Caco-2 (cell line): ENCODE measurements at regions not wholly inside any gene's neighbourhood (a gene's known extent, or its start where the extent isn't known, plus 50 kb on each side); places are given as distances from the start of the nearest gene placed in this dataset.
"Not testable (repeated sequence)": the region's sequence is repeated elsewhere in the genome, so short reads cannot be mapped to it uniquely, and the experiment has no call there.

ENCODE experiments used
- BruUV-seq: library from RNA; stranded (reverse); fragments of 400-500 nt; replicated peaks from 2 replicates; lab custom pipeline; 2021; lab: Mats Ljungman, UMichigan
- CTCF ChIA-PET: fragments of 300-600 bp; sonication (Branson Sonifier 250); formaldehyde crosslinking; loops from one replicate; lab custom pipeline; 2022; ENCODE audit warnings: antibody characterized with exemption; lab: Charles Lee
- POLR2A ChIA-PET: fragments of 300-600 bp; sonication (Branson Sonifier 250); formaldehyde crosslinking; loops from one replicate; lab custom pipeline; 2022; ENCODE audit warnings: antibody characterized with exemption; lab: Charles Lee
- DNase-seq, 2 experiments: peaks; one replicate each; pipeline versions ENCODE4 v3.0.0 to v3.0.0-alpha.2; 2020 to 2022
- H3K27me3 ChIP-seq: replicated peaks from 2 replicates; pipeline ENCODE4 v1.6.0; 2011; ENCODE audit warnings: low read length; ENCODE audit not compliant: control insufficient read depth, insufficient read depth
- H3K36me3 ChIP-seq: 2 replicates; pipeline ENCODE4 v1.5.1; 2011; ENCODE audit warnings: low read length; ENCODE audit not compliant: control insufficient read depth, insufficient read depth
- H3K4me1 ChIP-seq: fragments of 250-450 bp; sonication (Bioruptor Pico); 2 replicates; pipeline ENCODE4 v1.5.1; 2020; ENCODE audit warnings: mild to moderate bottlenecking
- H3K4me3 ChIP-seq: 2 replicates; pipeline ENCODE4 v1.5.1; 2011; ENCODE audit warnings: low read depth, mild to moderate bottlenecking, control low read depth, low read length
- H3K9me3 ChIP-seq: fragments of 250-450 bp; sonication (Bioruptor Pico); 2 replicates; pipeline ENCODE4 v1.5.1; 2020; ENCODE audit warnings: mild to moderate bottlenecking, moderate library complexity
- H3K27ac Mint-ChIP-seq: one replicate; pipeline ENCODE4 v1.8.0; 2022; ENCODE audit warnings: mixed read lengths; ENCODE audit not compliant: unreplicated experiment
- H3K27me3 Mint-ChIP-seq: one replicate; pipeline ENCODE4 v1.8.0; 2022; ENCODE audit warnings: mixed read lengths; ENCODE audit not compliant: insufficient read depth, unreplicated experiment
- H3K36me3 Mint-ChIP-seq: one replicate; pipeline ENCODE4 v1.8.0; 2022; ENCODE audit warnings: mild to moderate bottlenecking, mixed read lengths; ENCODE audit not compliant: insufficient read depth, unreplicated experiment
- H3K4me1 Mint-ChIP-seq: one replicate; pipeline ENCODE4 v1.8.0; 2022; ENCODE audit warnings: low read depth, mixed read lengths; ENCODE audit not compliant: unreplicated experiment
- H3K4me3 Mint-ChIP-seq: one replicate; pipeline ENCODE4 v1.8.0; 2022; ENCODE audit warnings: mild to moderate bottlenecking, moderate library complexity, mixed read lengths; ENCODE audit not compliant: unreplicated experiment
- H3K9me3 Mint-ChIP-seq: one replicate; pipeline ENCODE4 v1.8.0; 2022; ENCODE audit warnings: mixed read lengths; ENCODE audit not compliant: unreplicated experiment
- intact Hi-C: fragments of 100-400 bp; cut with micrococcal nuclease; formaldehyde crosslinking; loops from one replicate; pipeline ENCODE4 v1.10.0; 2022; ENCODE audit not compliant: unreplicated experiment
- TF ChIP-seq, protein P1 (sequence below), 2 experiments: fragments of 200-600 bp in 1 of 2; IDR thresholded peaks; 1 replicate in 1 of 2; 2 replicates in 1 of 2; pipeline versions ENCODE4 v1.5.1 to v1.8.0; 2011 to 2022; ENCODE audit warnings: antibody characterized with exemption in 1 of 2, control low read depth in 1 of 2, inconsistent platforms in 1 of 2, low read depth in 1 of 2, low read length in 1 of 2, mild to moderate bottlenecking in 1 of 2, moderate library complexity in 1 of 2; ENCODE audit not compliant: insufficient read depth in 1 of 2, severe bottlenecking in 1 of 2, unreplicated experiment in 1 of 2

DNA sequence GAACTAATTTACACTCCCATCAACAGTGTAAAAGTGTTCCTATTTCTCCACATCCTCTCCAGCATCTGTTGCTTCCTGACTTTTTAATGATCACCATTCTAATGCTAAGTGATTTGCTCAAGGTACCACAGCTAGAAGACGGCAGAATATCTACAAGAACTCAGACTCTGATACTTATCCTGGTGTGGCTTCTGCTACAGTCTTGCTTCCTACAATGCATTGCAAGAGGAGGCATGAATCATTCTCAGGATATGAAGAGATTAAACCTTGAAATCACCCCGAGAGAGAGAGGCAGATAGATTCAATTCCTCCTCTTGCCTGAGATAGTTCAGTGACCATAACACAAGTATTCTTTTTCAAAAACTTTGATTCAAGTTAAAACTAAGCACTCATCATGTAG, 306.4 kb downstream of the TBC1D4 start:
- Mint-ChIP-seq H3K27ac (no peak overlapping the region), H3K9me3 (peaks cover 7% of the 10 kb centered on the region), H3K4me1 (no peaks in the 10 kb centered on the region), H3K27me3 (peaks cover 18% of the 10 kb centered on the region), H3K36me3 (no peaks in the 10 kb centered on the region), H3K4me3 (no peak overlapping the region)
- H3K4me1 ChIP-seq, result no peaks in the 10 kb centered on the region
- H3K9me3 ChIP-seq, result peaks cover 6% of the 10 kb centered on the region; the same call in 1 of the 2 replicates
- DNase-seq, result no peak
- H3K36me3 ChIP-seq, result no peaks in the 10 kb centered on the region
- no TSS peak for BruUV-seq
- TF ChIP-seq, protein P1, sequence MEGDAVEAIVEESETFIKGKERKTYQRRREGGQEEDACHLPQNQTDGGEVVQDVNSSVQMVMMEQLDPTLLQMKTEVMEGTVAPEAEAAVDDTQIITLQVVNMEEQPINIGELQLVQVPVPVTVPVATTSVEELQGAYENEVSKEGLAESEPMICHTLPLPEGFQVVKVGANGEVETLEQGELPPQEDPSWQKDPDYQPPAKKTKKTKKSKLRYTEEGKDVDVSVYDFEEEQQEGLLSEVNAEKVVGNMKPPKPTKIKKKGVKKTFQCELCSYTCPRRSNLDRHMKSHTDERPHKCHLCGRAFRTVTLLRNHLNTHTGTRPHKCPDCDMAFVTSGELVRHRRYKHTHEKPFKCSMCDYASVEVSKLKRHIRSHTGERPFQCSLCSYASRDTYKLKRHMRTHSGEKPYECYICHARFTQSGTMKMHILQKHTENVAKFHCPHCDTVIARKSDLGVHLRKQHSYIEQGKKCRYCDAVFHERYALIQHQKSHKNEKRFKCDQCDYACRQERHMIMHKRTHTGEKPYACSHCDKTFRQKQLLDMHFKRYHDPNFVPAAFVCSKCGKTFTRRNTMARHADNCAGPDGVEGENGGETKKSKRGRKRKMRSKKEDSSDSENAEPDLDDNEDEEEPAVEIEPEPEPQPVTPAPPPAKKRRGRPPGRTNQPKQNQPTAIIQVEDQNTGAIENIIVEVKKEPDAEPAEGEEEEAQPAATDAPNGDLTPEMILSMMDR (IDR thresholded peaks at IDR 0.05; ENCODE audit: insufficient read depth in 1 of 2, low read depth in 1 of 2, low read length in 1 of 2, severe bottlenecking in 1 of 2, unreplicated experiment in 1 of 2), result no peak
- H3K27me3 ChIP-seq, result 0 out of 2 replicates have a peak, but pooled peaks cover 1% of the 10 kb centered on the region
- ChIA-PET POLR2A (no interaction called here), CTCF (no interaction called here)
- intact Hi-C loops, result no loop called here
- no peak overlapping the region for H3K4me3 ChIP-seq

DNA sequence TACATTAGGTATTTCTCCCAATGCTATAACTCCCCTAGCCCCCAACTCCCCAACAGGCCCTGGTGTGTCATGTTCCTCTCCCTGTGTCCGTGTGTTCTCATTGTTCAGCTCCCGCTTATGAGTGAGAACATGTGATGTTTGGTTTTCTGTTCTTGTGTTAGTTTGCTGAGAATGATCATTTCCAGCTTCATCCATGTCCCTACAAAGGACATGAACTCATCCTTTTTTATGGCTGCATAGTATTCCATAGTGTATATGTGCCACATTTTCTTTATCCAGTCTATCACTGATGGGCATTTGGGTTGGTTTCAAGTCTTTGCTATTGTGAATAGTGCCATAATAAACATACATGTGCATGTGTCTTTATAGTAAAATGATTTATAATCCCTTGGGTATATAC, 306.9 kb downstream of the TBC1D4 start:
- H3K9me3 ChIP-seq, H3K9me3 Mint-ChIP-seq, H3K4me1 Mint-ChIP-seq, H3K36me3 Mint-ChIP-seq, H3K36me3 ChIP-seq, H3K27me3 ChIP-seq, H3K4me3 Mint-ChIP-seq, H3K27ac Mint-ChIP-seq, CTCF ChIA-PET, DNase-seq, H3K4me3 ChIP-seq, POLR2A ChIA-PET, H3K4me1 ChIP-seq, intact Hi-C loops, BruUV-seq: not testable (repeated sequence)
- peaks cover 20% of the 10 kb centered on the region for H3K27me3 Mint-ChIP-seq

DNA sequence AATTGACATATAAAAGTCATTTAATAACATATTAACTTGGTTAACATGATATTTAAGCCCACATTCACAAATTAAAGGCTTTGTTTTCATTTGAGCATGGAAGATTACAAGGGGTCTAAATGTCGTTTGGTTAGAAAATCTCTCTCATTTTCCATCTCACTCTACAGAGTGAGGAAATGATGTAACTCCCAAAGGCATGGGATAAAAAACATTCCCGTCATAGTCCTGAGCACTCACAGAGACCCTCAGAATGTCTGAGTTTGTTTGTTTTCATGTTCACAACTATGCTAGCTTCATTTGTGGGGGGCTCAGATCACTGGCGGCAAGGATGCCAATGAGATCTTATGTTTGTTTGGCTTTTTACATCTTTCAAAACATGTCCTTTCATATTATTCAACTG, 307.5 kb downstream of the TBC1D4 start:
- Mint-ChIP-seq H3K9me3 (peaks cover 6% of the 10 kb centered on the region), H3K27me3 (peaks cover 24% of the 10 kb centered on the region), H3K27ac (no peak overlapping the region), H3K36me3 (no peaks in the 10 kb centered on the region), H3K4me1 (no peaks in the 10 kb centered on the region), H3K4me3 (no peak overlapping the region)
- Histone ChIP-seq H3K27me3 (0 out of 2 replicates have a peak, but pooled peaks cover 1% of the 10 kb centered on the region), H3K36me3 (no peaks in the 10 kb centered on the region), H3K4me3 (no peak overlapping the region), H3K4me1 (no peaks in the 10 kb centered on the region), H3K9me3 (peaks cover 6% of the 10 kb centered on the region; the same call in 1 of the 2 replicates)
- no peak for DNase-seq
- TF ChIP-seq, protein P1 (IDR thresholded peaks at IDR 0.05; ENCODE audit: insufficient read depth in 1 of 2, low read depth in 1 of 2, low read length in 1 of 2, severe bottlenecking in 1 of 2, unreplicated experiment in 1 of 2), result no peak
- BruUV-seq, result no TSS peak
- intact Hi-C loops, result no loop called here
- CTCF ChIA-PET, result no interaction called here
- POLR2A ChIA-PET, result no interaction called here
